ENCODE measurements at regions not wholly inside any gene's neighbourhood (a gene's known extent, or its start where the extent isn't known, plus 50 kb on each side); places are given as distances from the start of the nearest gene placed in this dataset.

GRCh38 chr5:125433457-125433856 lies 687.0 kb upstream of the ZNF608 start:
- no peak for DNase-seq
- peaks cover 6% of the 10 kb centered on the region for H3K9me3 Mint-ChIP-seq
- H3K9me3 ChIP-seq (ENCODE audit: control insufficient read depth in 1 of 2, insufficient read depth in 1 of 2, low read length in 2 of 2) = peaks cover 0 to 5% of the 10 kb centered on the region in 2 experiments
- no peak for ATAC-seq (ENCODE audit: poor library complexity)
- H3K27ac Mint-ChIP-seq = no peak overlapping the region
- no peak for TF ChIP-seq CTCF (IDR thresholded peaks at IDR 0.05)
- H3K27ac ChIP-seq (ENCODE audit: low read depth in 1 of 2, low read length in 2 of 2) = no peak overlapping the region
- H3K4me3 ChIP-seq (ENCODE audit: low read length) = no peak overlapping the region
- intact Hi-C loops (cut with DNase I, micrococcal nuclease) = no loop called here
- H3K4me1 ChIP-seq (ENCODE audit: insufficient read depth, low read length) = no peaks in the 10 kb centered on the region
- no peaks in the 10 kb centered on the region for H3K36me3 Mint-ChIP-seq (ENCODE audit: low read depth)
- H3K36me3 ChIP-seq (ENCODE audit: insufficient read depth, low read length) = no peaks in the 10 kb centered on the region
- no peaks in the 10 kb centered on the region for H3K4me1 Mint-ChIP-seq (ENCODE audit: low read depth)
- POLR2A ChIA-PET = no interaction called here
- H3K27me3 Mint-ChIP-seq = no peaks in the 10 kb centered on the region
- H3K27me3 ChIP-seq (ENCODE audit: control insufficient read depth in 1 of 2, insufficient read depth in 2 of 2, low read length in 2 of 2) = no peaks in the 10 kb centered on the region
- CTCF ChIA-PET = no interaction called here
- H3K4me3 Mint-ChIP-seq = no peak overlapping the region

GRCh38 chr5:125439243-125439642 lies 692.8 kb upstream of the ZNF608 start:
- Histone ChIP-seq H3K27ac (ENCODE audit: low read depth in 1 of 2, low read length in 2 of 2) (no peak overlapping the region), H3K36me3 (ENCODE audit: insufficient read depth, low read length) (no peaks in the 10 kb centered on the region), H3K4me3 (ENCODE audit: low read length) (no peak overlapping the region), H3K9me3 (ENCODE audit: control insufficient read depth in 1 of 2, insufficient read depth in 1 of 2, low read length in 2 of 2) (peaks cover 5% of the 10 kb centered on the region in 2 experiments), H3K4me1 (ENCODE audit: insufficient read depth, low read length) (no peaks in the 10 kb centered on the region), H3K27me3 (ENCODE audit: control insufficient read depth in 1 of 2, insufficient read depth in 2 of 2, low read length in 2 of 2) (no peaks in the 10 kb centered on the region)
- no peak for TF ChIP-seq CTCF (IDR thresholded peaks at IDR 0.05)
- Mint-ChIP-seq H3K27ac (no peak overlapping the region), H3K27me3 (no peaks in the 10 kb centered on the region), H3K4me1 (ENCODE audit: low read depth) (no peaks in the 10 kb centered on the region), H3K9me3 (peaks cover 18% of the 10 kb centered on the region), H3K4me3 (no peak overlapping the region), H3K36me3 (ENCODE audit: low read depth) (no peaks in the 10 kb centered on the region)
- ChIA-PET POLR2A (no interaction called here), CTCF (no interaction called here)
- DNase-seq (no peak), ATAC-seq (ENCODE audit: poor library complexity) (no peak)
- intact Hi-C loops (cut with DNase I, micrococcal nuclease) = no loop called here

GRCh38 chr5:125440905-125441304 lies 694.5 kb upstream of the ZNF608 start:
- H3K4me1 Mint-ChIP-seq (ENCODE audit: low read depth) = no peaks in the 10 kb centered on the region

More at GRCh38 chr5:125440905-125441304, 694.5 kb upstream of the ZNF608 start:
- TF ChIP-seq CTCF (IDR thresholded peaks at IDR 0.05) = no peak
- ATAC-seq (ENCODE audit: poor library complexity) (no peak), DNase-seq (no peak)
- no peaks in the 10 kb centered on the region for H3K27me3 ChIP-seq (ENCODE audit: control insufficient read depth in 1 of 2, insufficient read depth in 2 of 2, low read length in 2 of 2)
- H3K36me3 ChIP-seq (ENCODE audit: insufficient read depth, low read length) = no peaks in the 10 kb centered on the region
- H3K4me1 ChIP-seq (ENCODE audit: insufficient read depth, low read length) = no peaks in the 10 kb centered on the region
- Mint-ChIP-seq H3K4me3 (no peak overlapping the region), H3K27ac (no peak overlapping the region), H3K9me3 (peaks cover 21% of the 10 kb centered on the region), H3K27me3 (no peaks in the 10 kb centered on the region), H3K36me3 (ENCODE audit: low read depth) (no peaks in the 10 kb centered on the region)
- POLR2A ChIA-PET = no interaction called here
- intact Hi-C loops (cut with DNase I, micrococcal nuclease) = no loop called here
- CTCF ChIA-PET = no interaction called here
- H3K4me3 ChIP-seq (ENCODE audit: low read length) = no peak overlapping the region
- H3K27ac ChIP-seq (ENCODE audit: low read depth in 1 of 2, low read length in 2 of 2) = no peak overlapping the region
- H3K9me3 ChIP-seq (ENCODE audit: control insufficient read depth in 1 of 2, insufficient read depth in 1 of 2, low read length in 2 of 2) = peaks cover 5% of the 10 kb centered on the region in 2 experiments

Measured in CD4-positive, alpha-beta T cell (primary cell).